K562 (cell line): ENCODE measurements at regions not wholly inside any gene's neighbourhood (a gene's known extent, or its start where the extent isn't known, plus 50 kb on each side); places are given as distances from the start of the nearest gene placed in this dataset.

Experiments
- ATAC-seq: fragments of 200-7000 bp; cut with Tn5 transposase; 3 replicates; pipeline ENCODE4 v1.9.1; 2020; ENCODE audit warnings: moderate library complexity
- BruUV-seq: library from RNA; stranded (reverse); fragments of 400-500 nt; replicated peaks from 2 replicates; lab custom pipeline; 2021; lab: Mats Ljungman, UMichigan
- CTCF ChIA-PET: fragments of 300-600 bp; formaldehyde crosslinking; extraction: SDS; loops from one replicate; lab custom pipeline; 2021; ENCODE audit warnings: low intra/inter-chr PET ratio; lab: Yijun Ruan, JAX
- POLR2A ChIA-PET: fragments of 300-600, 350-650 bp; sonication (Branson Sonifier 250); formaldehyde crosslinking; extraction: SDS; loops from one replicate; lab custom pipeline; 2021; ENCODE audit warnings: antibody characterized with exemption, inconsistent platforms; lab: Yijun Ruan, JAX
- DNase-seq, 4 experiments: peaks; one replicate each; pipeline versions ENCODE4 v3.0.0 to v3.0.0-alpha.2; 2011 to 2018; ENCODE audit warnings: low spot score in 3 of 4, mixed read lengths in 3 of 4; ENCODE audit errors: extremely low read depth in 1 of 4
- FAIRE-seq: peaks from 2 replicates; lab custom pipeline; 2011; peaks lifted over from hg19 to GRCh38; lab: Jason Lieb, UNC
- H2AFZ ChIP-seq: 2 replicates; pipeline ENCODE4 v1.6.0; 2011; ENCODE audit warnings: low read depth, low read length, control low read depth, inconsistent platforms
- H3K27ac ChIP-seq: fragments of 200-600 bp; 3 replicates; pipeline ENCODE4 v1.8.0; 2011; ENCODE audit warnings: low read depth, mild to moderate bottlenecking, control low read depth, inconsistent platforms, low read length, moderate library complexity, mixed read lengths; ENCODE audit errors: extremely low read depth
- H3K27me3 ChIP-seq, 2 experiments: fragments of 300-600 bp in 1 of 2; 2 replicates in 1 of 2; 3 replicates in 1 of 2; pipeline versions ENCODE4 v1.6.0 to v1.8.0; 2011; ENCODE audit warnings: inconsistent platforms in 2 of 2, low read length in 2 of 2, mild to moderate bottlenecking in 1 of 2, mixed read lengths in 1 of 2, moderate library complexity in 1 of 2; ENCODE audit not compliant: control insufficient read depth in 2 of 2, insufficient read depth in 2 of 2
- H3K36me3 ChIP-seq: fragments of 300-600 bp; 3 replicates; pipeline ENCODE4 v1.8.0; 2011; ENCODE audit warnings: mild to moderate bottlenecking, low read length, inconsistent platforms; ENCODE audit not compliant: control insufficient read depth, insufficient read depth
- H3K4me1 ChIP-seq, 2 experiments: fragments of 200-600 bp in 1 of 2; replicated peaks in 1 of 2; 2 replicates in 1 of 2; 3 replicates in 1 of 2; pipeline versions ENCODE4 v1.5.1 to v1.8.0; 2011; ENCODE audit warnings: inconsistent platforms in 2 of 2, low read length in 2 of 2, mild to moderate bottlenecking in 1 of 2, mixed read lengths in 1 of 2, moderate library complexity in 1 of 2; ENCODE audit not compliant: control insufficient read depth in 2 of 2, insufficient read depth in 2 of 2
- H3K4me2 ChIP-seq: 2 replicates; pipeline ENCODE4 v1.6.1; 2011; ENCODE audit warnings: low read length, control low read depth, inconsistent platforms, mixed read lengths; ENCODE audit not compliant: insufficient read depth
- H3K4me3 ChIP-seq: fragments of 200-600 bp; sonication (generic), shearing (Covaris generic); 2 replicates; pipeline ENCODE4 v1.5.1; 2016; ENCODE audit warnings: control low read depth, inconsistent platforms
- H3K79me2 ChIP-seq: fragments of 200-600 bp; 3 replicates; pipeline ENCODE4 v1.8.0; 2011; ENCODE audit warnings: low read length, inconsistent platforms; ENCODE audit not compliant: control insufficient read depth, insufficient read depth
- H3K9ac ChIP-seq, 2 experiments: 2 replicates each; pipeline versions ENCODE4 v1.6.0 to v1.6.1; 2011; ENCODE audit warnings: low read depth in 2 of 2, low read length in 2 of 2, control low read depth in 1 of 2, inconsistent platforms in 1 of 2, mild to moderate bottlenecking in 1 of 2, mixed read lengths in 1 of 2; ENCODE audit not compliant: insufficient read depth in 1 of 2
- H3K9me1 ChIP-seq: one replicate; pipeline ENCODE4 v1.6.0; 2011; ENCODE audit warnings: inconsistent platforms, mild to moderate bottlenecking, low read length, moderate library complexity; ENCODE audit not compliant: control insufficient read depth, insufficient read depth
- H3K9me3 ChIP-seq: replicated peaks from 2 replicates; pipeline ENCODE4 v1.5.1; 2011; ENCODE audit warnings: low read depth, low read length, inconsistent platforms; ENCODE audit not compliant: control insufficient read depth, insufficient read depth
- H4K20me1 ChIP-seq: replicated peaks from 2 replicates; pipeline ENCODE4 v1.6.1; 2011; ENCODE audit warnings: low read length, inconsistent platforms, mixed read lengths; ENCODE audit not compliant: control insufficient read depth, insufficient read depth
- ATF7 ChIP-seq: fragments of 450-650 bp; IDR thresholded peaks from 2 replicates; pipeline ENCODE4 v1.7.1; 2014; ENCODE audit warnings: mild to moderate bottlenecking, moderate library complexity
- HDAC8 ChIP-seq: fragments of 450-650 bp; IDR thresholded peaks from 2 replicates; pipeline ENCODE4 v1.6.1; 2016; ENCODE audit warnings: mild to moderate bottlenecking, missing genetic modification characterization, moderate library complexity, missing compliant biosample characterization
- RAD51 ChIP-seq: fragments of 450-650 bp; IDR thresholded peaks from 2 replicates; pipeline ENCODE4 v1.7.1; 2016; ENCODE audit warnings: low read depth, mild to moderate bottlenecking, borderline replicate concordance
- XRCC4 ChIP-seq: IDR thresholded peaks from one replicate; pipeline ENCODE4 v1.6.1; 2011; ENCODE audit not compliant: insufficient read depth, insufficient read length; ENCODE audit errors: extremely low read depth
- ZNF174 ChIP-seq: fragments of 250-450 bp; sonication (Bioruptor Pico); IDR thresholded peaks from 2 replicates; pipeline ENCODE4 v1.4.0; 2020; ENCODE audit warnings: mild to moderate bottlenecking
- WGBS: fragments of 100-300 bp; shearing (Covaris generic); methylation state at CpG from one replicate; pipeline ENCODE4 v1.1.6; 2016; ENCODE audit warnings: low coverage, mixed read lengths; ENCODE audit not compliant: insufficient coverage; ENCODE audit errors: missing lambda C conversion rate; 5-methylcytosine and 5-hydroxymethylcytosine counted together
- in situ Hi-C: fragments of 300-500 bp; cut with MboI; formaldehyde crosslinking; loops from 4 replicates; pipeline ENCODE4 v1.15.0; 2018; ENCODE audit warnings: inconsistent platforms, mixed read lengths
- intact Hi-C: fragments of 100-400 bp; cut with micrococcal nuclease; formaldehyde crosslinking; loops from 2 replicates; pipeline ENCODE4 v1.14.2; 2022
- TF ChIP-seq, protein P1 (sequence below): sonication (generic); formaldehyde crosslinking; IDR thresholded peaks from 2 replicates; pipeline ENCODE4 v1.5.0; 2020; ENCODE audit warnings: missing genetic modification reagents
- TF ChIP-seq, protein P2 (sequence below): fragments of 250-450 bp; sonication (Bioruptor Pico); IDR thresholded peaks from 2 replicates; pipeline ENCODE4 v1.8.0; 2022; ENCODE audit warnings: moderate library complexity, mild to moderate bottlenecking, inconsistent platforms
- TF ChIP-seq, protein P3 (sequence below): sonication (generic); formaldehyde crosslinking; IDR thresholded peaks from 2 replicates; pipeline ENCODE4 v1.9.0; 2022; ENCODE audit warnings: mild to moderate bottlenecking, missing genetic modification reagents
- TF ChIP-seq, protein P4 (sequence below): fragments of 450-650 bp; IDR thresholded peaks from 2 replicates; pipeline ENCODE4 v1.6.1; 2016

DNA sequence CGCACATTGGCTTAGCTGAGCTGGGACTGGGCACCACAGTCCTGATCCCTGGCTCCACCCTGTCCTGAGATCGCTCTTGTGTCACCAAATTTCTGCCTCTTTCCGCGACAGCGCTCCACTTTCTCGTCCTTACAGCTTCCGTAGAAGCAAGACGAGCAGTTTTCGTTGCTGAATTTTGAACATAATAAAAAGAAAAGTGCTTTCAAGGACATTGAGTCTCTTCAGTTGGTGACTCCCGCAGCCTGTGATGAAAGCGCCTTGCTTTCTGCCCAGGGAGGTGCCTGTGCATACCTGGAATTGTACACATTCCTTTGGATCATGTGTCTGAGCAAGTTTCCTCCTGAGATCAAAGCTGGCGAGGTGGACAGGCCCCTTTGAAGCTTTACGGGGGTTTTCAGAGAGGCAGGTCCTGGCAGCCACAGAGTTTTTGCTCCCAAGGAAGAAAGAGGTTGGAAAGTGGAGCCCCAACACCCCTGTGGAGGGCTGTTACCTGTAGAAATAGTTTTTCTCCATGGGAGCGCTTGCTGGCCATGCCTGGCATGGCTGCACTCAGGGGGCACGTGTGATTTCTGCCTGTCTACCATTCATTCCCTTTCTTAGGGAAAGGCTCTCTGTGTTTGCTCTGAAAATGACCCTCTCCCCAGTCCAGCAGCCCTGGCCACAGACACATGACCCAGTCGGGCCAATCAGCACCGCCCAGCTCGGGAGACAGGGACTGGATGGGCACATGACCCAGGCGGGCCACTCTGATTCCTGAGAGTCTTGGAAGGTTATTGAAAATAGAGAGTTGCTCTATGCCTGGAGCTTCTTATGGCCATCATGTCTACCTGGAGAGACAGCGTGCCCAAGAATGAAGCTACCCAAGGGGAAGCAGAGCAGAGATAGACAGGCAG, 115.6 kb upstream of the OTOS start:
- no peak overlapping the region for H3K4me3 ChIP-seq
- CTCF ChIA-PET, result no interaction called here
- peaks cover 10 to 44% of the 10 kb centered on the region in 2 experiments for H3K4me1 ChIP-seq
- no peak for FAIRE-seq
- no peaks in the 10 kb centered on the region for H4K20me1 ChIP-seq
- H3K27me3 ChIP-seq, result peaks cover 2 to 10% of the 10 kb centered on the region in 2 experiments; a peak in 2 of 5 replicates
- no peak overlapping the region for H3K9ac ChIP-seq
- no peaks in the 10 kb centered on the region for H3K9me1 ChIP-seq
- intact Hi-C loops (no loop called here), in situ Hi-C loops (no loop called here)
- no peaks in the 10 kb centered on the region for H3K9me3 ChIP-seq
- no peaks in the 10 kb centered on the region for H3K79me2 ChIP-seq
- H3K27ac ChIP-seq, result no peak overlapping the region
- no peak for ATAC-seq
- H3K4me2 ChIP-seq, result no peak overlapping the region
- 0 out of 2 replicates have a peak overlapping the region, but pooled peaks have one; percentile 16 for H2AFZ ChIP-seq
- no peaks in the 10 kb centered on the region for H3K36me3 ChIP-seq
- DNase-seq, result no peak
- BruUV-seq, result no TSS peak
- POLR2A ChIA-PET, result no interaction called here
- 14% methylated on average over 17 of the region's 20 CpGs for WGBS
- no peak for TF ChIP-seq ZNF174
- TF ChIP-seq HDAC8 (tag), result no peak
- TF ChIP-seq RAD51, result peak; percentile 48; the same call in 1 of the 2 replicates
- TF ChIP-seq, protein P1, sequence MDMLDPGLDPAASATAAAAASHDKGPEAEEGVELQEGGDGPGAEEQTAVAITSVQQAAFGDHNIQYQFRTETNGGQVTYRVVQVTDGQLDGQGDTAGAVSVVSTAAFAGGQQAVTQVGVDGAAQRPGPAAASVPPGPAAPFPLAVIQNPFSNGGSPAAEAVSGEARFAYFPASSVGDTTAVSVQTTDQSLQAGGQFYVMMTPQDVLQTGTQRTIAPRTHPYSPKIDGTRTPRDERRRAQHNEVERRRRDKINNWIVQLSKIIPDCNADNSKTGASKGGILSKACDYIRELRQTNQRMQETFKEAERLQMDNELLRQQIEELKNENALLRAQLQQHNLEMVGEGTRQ (CRISPR knock-in tag), result peak; percentile 50
- no peak for TF ChIP-seq XRCC4
- TF ChIP-seq, protein P2, sequence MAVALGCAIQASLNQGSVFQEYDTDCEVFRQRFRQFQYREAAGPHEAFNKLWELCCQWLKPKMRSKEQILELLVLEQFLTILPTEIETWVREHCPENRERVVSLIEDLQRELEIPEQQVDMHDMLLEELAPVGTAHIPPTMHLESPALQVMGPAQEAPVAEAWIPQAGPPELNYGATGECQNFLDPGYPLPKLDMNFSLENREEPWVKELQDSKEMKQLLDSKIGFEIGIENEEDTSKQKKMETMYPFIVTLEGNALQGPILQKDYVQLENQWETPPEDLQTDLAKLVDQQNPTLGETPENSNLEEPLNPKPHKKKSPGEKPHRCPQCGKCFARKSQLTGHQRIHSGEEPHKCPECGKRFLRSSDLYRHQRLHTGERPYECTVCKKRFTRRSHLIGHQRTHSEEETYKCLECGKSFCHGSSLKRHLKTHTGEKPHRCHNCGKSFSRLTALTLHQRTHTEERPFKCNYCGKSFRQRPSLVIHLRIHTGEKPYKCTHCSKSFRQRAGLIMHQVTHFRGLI (CRISPR knock-in tag), result no peak
- TF ChIP-seq, protein P3, sequence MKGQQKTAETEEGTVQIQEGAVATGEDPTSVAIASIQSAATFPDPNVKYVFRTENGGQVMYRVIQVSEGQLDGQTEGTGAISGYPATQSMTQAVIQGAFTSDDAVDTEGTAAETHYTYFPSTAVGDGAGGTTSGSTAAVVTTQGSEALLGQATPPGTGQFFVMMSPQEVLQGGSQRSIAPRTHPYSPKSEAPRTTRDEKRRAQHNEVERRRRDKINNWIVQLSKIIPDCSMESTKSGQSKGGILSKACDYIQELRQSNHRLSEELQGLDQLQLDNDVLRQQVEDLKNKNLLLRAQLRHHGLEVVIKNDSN, result peak; percentile 65
- no peak for TF ChIP-seq ATF7
- TF ChIP-seq, protein P4, sequence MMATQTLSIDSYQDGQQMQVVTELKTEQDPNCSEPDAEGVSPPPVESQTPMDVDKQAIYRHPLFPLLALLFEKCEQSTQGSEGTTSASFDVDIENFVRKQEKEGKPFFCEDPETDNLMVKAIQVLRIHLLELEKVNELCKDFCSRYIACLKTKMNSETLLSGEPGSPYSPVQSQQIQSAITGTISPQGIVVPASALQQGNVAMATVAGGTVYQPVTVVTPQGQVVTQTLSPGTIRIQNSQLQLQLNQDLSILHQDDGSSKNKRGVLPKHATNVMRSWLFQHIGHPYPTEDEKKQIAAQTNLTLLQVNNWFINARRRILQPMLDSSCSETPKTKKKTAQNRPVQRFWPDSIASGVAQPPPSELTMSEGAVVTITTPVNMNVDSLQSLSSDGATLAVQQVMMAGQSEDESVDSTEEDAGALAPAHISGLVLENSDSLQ, result no peak
